ENCODE measurements at regions not wholly inside any gene's neighbourhood (a gene's known extent, or its start where the extent isn't known, plus 50 kb on each side); places are given as distances from the start of the nearest gene placed in this dataset.

- TF ChIP-seq EZH2 (IDR thresholded peaks at IDR 0.05) (no peak), POLR2AphosphoS5 (IDR thresholded peaks at IDR 0.05; ENCODE audit: borderline replicate concordance, low read depth, low read length) (no peak)
Measured at GRCh38 chr16:85324488-85324887, 212.2 kb upstream of the CIBAR2 start.
